Rectal smooth muscle tissue (tissue), 1 donor: ENCODE measurements at regions not wholly inside any gene's neighbourhood (a gene's known extent, or its start where the extent isn't known, plus 50 kb on each side); places are given as distances from the start of the nearest gene placed in this dataset.
"Not testable (repeated sequence)": the region's sequence is repeated elsewhere in the genome, so short reads cannot be mapped to it uniquely, and the experiment has no call there.

Experiments used
- H3K27ac ChIP-seq: one replicate; pipeline ENCODE4 v1.7.0; 2013; ENCODE audit warnings: low read depth, low read length, inconsistent platforms
- H3K27me3 ChIP-seq: one replicate; pipeline ENCODE4 v1.7.0; 2013; ENCODE audit warnings: low read length; ENCODE audit not compliant: control insufficient read depth, insufficient read depth
- H3K36me3 ChIP-seq: one replicate; pipeline ENCODE4 v1.7.0; 2013; ENCODE audit warnings: low read length; ENCODE audit not compliant: control insufficient read depth, insufficient read depth
- H3K4me1 ChIP-seq: one replicate; pipeline ENCODE4 v1.7.0; 2013; ENCODE audit warnings: low read length; ENCODE audit not compliant: control insufficient read depth, insufficient read depth
- H3K4me3 ChIP-seq: one replicate; pipeline ENCODE4 v1.7.0; 2013; ENCODE audit warnings: low read length
- H3K9ac ChIP-seq: one replicate; pipeline ENCODE4 v1.7.0; 2013; ENCODE audit warnings: low read length

- Histone ChIP-seq H3K9ac (no peak overlapping the region), H3K4me3 (no peak overlapping the region), H3K4me1 (no peaks in the 10 kb centered on the region), H3K27ac (no peak overlapping the region), H3K27me3 (no peaks in the 10 kb centered on the region), H3K36me3 (no peaks in the 10 kb centered on the region)
These were observed 129.4 kb downstream of the IBTK start for GRCh38 chr6:82118150-82118562.

- no peak overlapping the region for H3K9ac ChIP-seq
- no peaks in the 10 kb centered on the region for H3K36me3 ChIP-seq
- H3K4me3 ChIP-seq: no peak overlapping the region
- no peaks in the 10 kb centered on the region for H3K4me1 ChIP-seq
- no peak overlapping the region for H3K27ac ChIP-seq
- H3K27me3 ChIP-seq: no peaks in the 10 kb centered on the region
These were observed 132.8 kb downstream of the IBTK start for GRCh38 chr6:82114748-82115147.

GRCh38 chr6:82113231-82113630, 134.3 kb downstream of the IBTK start:
- Histone ChIP-seq H3K9ac (no peak overlapping the region), H3K4me1 (no peaks in the 10 kb centered on the region), H3K27ac (no peak overlapping the region), H3K27me3 (no peaks in the 10 kb centered on the region), H3K36me3 (no peaks in the 10 kb centered on the region), H3K4me3 (no peak overlapping the region)

GRCh38 chr6:82111818-82112217, 135.7 kb downstream of the IBTK start:
- H3K36me3 ChIP-seq: no peaks in the 10 kb centered on the region
- H3K9ac ChIP-seq: no peak overlapping the region
- no peaks in the 10 kb centered on the region for H3K27me3 ChIP-seq
- no peaks in the 10 kb centered on the region for H3K4me1 ChIP-seq
- H3K27ac ChIP-seq: no peak overlapping the region
- H3K4me3 ChIP-seq: no peak overlapping the region

GRCh38 chr6:82111114-82111513, 136.4 kb downstream of the IBTK start:
- Histone ChIP-seq H3K36me3 (no peaks in the 10 kb centered on the region), H3K27me3 (no peaks in the 10 kb centered on the region), H3K27ac (no peak overlapping the region), H3K9ac (no peak overlapping the region), H3K4me1 (no peaks in the 10 kb centered on the region), H3K4me3 (no peak overlapping the region)

- not testable (repeated sequence) for H3K36me3 ChIP-seq, H3K27me3 ChIP-seq, H3K4me1 ChIP-seq, H3K27ac ChIP-seq, H3K4me3 ChIP-seq, H3K9ac ChIP-seq
These were observed 144.4 kb downstream of the IBTK start for GRCh38 chr6:82103171-82103570.

- not testable (repeated sequence) for H3K9ac ChIP-seq, H3K36me3 ChIP-seq, H3K4me3 ChIP-seq, H3K27ac ChIP-seq, H3K27me3 ChIP-seq, H3K4me1 ChIP-seq
These were observed 146.0 kb downstream of the IBTK start for GRCh38 chr6:82101374-82102114.

- H3K4me1 ChIP-seq, H3K4me3 ChIP-seq, H3K9ac ChIP-seq, H3K36me3 ChIP-seq, H3K27me3 ChIP-seq, H3K27ac ChIP-seq: not testable (repeated sequence)
These were observed 146.8 kb downstream of the IBTK start for GRCh38 chr6:82100763-82101162.

- Histone ChIP-seq H3K9ac (no peak overlapping the region), H3K4me1 (no peaks in the 10 kb centered on the region), H3K27ac (no peak overlapping the region), H3K4me3 (no peak overlapping the region), H3K36me3 (no peaks in the 10 kb centered on the region), H3K27me3 (no peaks in the 10 kb centered on the region)
These were observed 149.9 kb downstream of the IBTK start for GRCh38 chr6:82097676-82098075.

- H3K4me1 ChIP-seq: no peaks in the 10 kb centered on the region
- H3K9ac ChIP-seq: no peak overlapping the region
- H3K4me3 ChIP-seq: no peak overlapping the region
- no peak overlapping the region for H3K27ac ChIP-seq
- H3K27me3 ChIP-seq: no peaks in the 10 kb centered on the region
- no peaks in the 10 kb centered on the region for H3K36me3 ChIP-seq
These were observed 152.5 kb downstream of the IBTK start for GRCh38 chr6:82095091-82095490.

GRCh38 chr6:82094166-82094806, 153.3 kb downstream of the IBTK start:
- Histone ChIP-seq H3K36me3 (no peaks in the 10 kb centered on the region), H3K27ac (no peak overlapping the region), H3K4me3 (no peak overlapping the region), H3K27me3 (no peaks in the 10 kb centered on the region), H3K4me1 (no peaks in the 10 kb centered on the region), H3K9ac (no peak overlapping the region)

GRCh38 chr6:82088978-82089771, 158.4 kb downstream of the IBTK start:
- Histone ChIP-seq H3K4me3 (no peak overlapping the region), H3K4me1 (no peaks in the 10 kb centered on the region), H3K27me3 (no peaks in the 10 kb centered on the region), H3K27ac (no peak overlapping the region), H3K36me3 (no peaks in the 10 kb centered on the region), H3K9ac (no peak overlapping the region)
